Thymus (tissue), 11 donors: ENCODE measurements at regions not wholly inside any gene's neighbourhood (a gene's known extent, or its start where the extent isn't known, plus 50 kb on each side); places are given as distances from the start of the nearest gene placed in this dataset.
"Not testable (repeated sequence)": the region's sequence is repeated elsewhere in the genome, so short reads cannot be mapped to it uniquely, and the experiment has no call there.

Experiments
- DNase-seq, 9 donors: peaks; one replicate each; pipeline ENCODE4 v3.0.0-alpha.2; 2013; ENCODE audit warnings: low spot score in 9 of 9, low read depth in 6 of 9, missing footprints in 1 of 9
- H3K27ac ChIP-seq, 2 donors: one replicate each; pipeline ENCODE4 v1.5.1; 2013; ENCODE audit warnings: control low read depth in 1 of 2, low read depth in 1 of 2, low read length in 1 of 2, mild to moderate bottlenecking in 1 of 2, moderate library complexity in 1 of 2
- H3K27me3 ChIP-seq, 2 donors: one replicate each; pipeline ENCODE4 v1.5.1; 2013; ENCODE audit warnings: low read length in 1 of 2; ENCODE audit not compliant: control insufficient read depth in 2 of 2, insufficient read depth in 1 of 2
- H3K36me3 ChIP-seq, 2 donors: one replicate each; pipeline ENCODE4 v1.5.1; 2013; ENCODE audit warnings: low read length in 1 of 2, mild to moderate bottlenecking in 1 of 2, moderate library complexity in 1 of 2; ENCODE audit not compliant: control insufficient read depth in 2 of 2, insufficient read depth in 2 of 2
- H3K4me1 ChIP-seq, 2 donors: one replicate each; pipeline ENCODE4 v1.5.1; 2013; ENCODE audit warnings: low read length in 2 of 2; ENCODE audit not compliant: control insufficient read depth in 2 of 2, insufficient read depth in 2 of 2
- H3K4me3 ChIP-seq, 2 donors: one replicate each; pipeline ENCODE4 v1.5.1; 2013; ENCODE audit warnings: low read length in 2 of 2, control low read depth in 1 of 2, mild to moderate bottlenecking in 1 of 2
- H3K9me3 ChIP-seq, 2 donors: one replicate each; pipeline ENCODE4 v1.5.1; 2013; ENCODE audit warnings: low read length in 1 of 2, mild to moderate bottlenecking in 1 of 2; ENCODE audit not compliant: control insufficient read depth in 2 of 2, insufficient read depth in 1 of 2
- WGBS: extraction: QIAGEN DNeasy Blood & Tissue Kit; methylation state at CpG from one replicate; pipeline ENCODE4 v1.1.7; 2013; 5-methylcytosine and 5-hydroxymethylcytosine counted together
- donor health status: healthy.

- no peaks in the 10 kb centered on the region for H3K27me3 ChIP-seq
- no peaks in the 10 kb centered on the region for H3K9me3 ChIP-seq
- no peaks in the 10 kb centered on the region for H3K36me3 ChIP-seq
- no peak for DNase-seq
- H3K4me1 ChIP-seq: no peaks in the 10 kb centered on the region
- no peak overlapping the region for H3K4me3 ChIP-seq
- H3K27ac ChIP-seq: no peak overlapping the region
- 97% methylated on average over 6 of the region's 6 CpGs for WGBS
Measured at GRCh38 chr2:145379934-145380333, 860.0 kb upstream of the ZEB2 start.

- no peaks in the 10 kb centered on the region for H3K36me3 ChIP-seq
- no peak overlapping the region for H3K27ac ChIP-seq
- no peaks in the 10 kb centered on the region for H3K9me3 ChIP-seq
- no peak for DNase-seq
- H3K4me3 ChIP-seq: no peak overlapping the region
- no peaks in the 10 kb centered on the region for H3K4me1 ChIP-seq
- no peaks in the 10 kb centered on the region for H3K27me3 ChIP-seq
Measured at GRCh38 chr2:145374165-145374564, 854.2 kb upstream of the ZEB2 start.

- not testable (repeated sequence) for H3K27ac ChIP-seq, H3K4me1 ChIP-seq, DNase-seq, H3K36me3 ChIP-seq, H3K27me3 ChIP-seq, H3K9me3 ChIP-seq, H3K4me3 ChIP-seq
- 98% methylated on average over 3 of the region's 3 CpGs for WGBS
Measured at GRCh38 chr2:145367334-145367733, 847.4 kb upstream of the ZEB2 start.

- Histone ChIP-seq H3K36me3 (no peaks in the 10 kb centered on the region), H3K27me3 (no peaks in the 10 kb centered on the region), H3K27ac (no peak overlapping the region), H3K9me3 (no peaks in the 10 kb centered on the region), H3K4me1 (no peaks in the 10 kb centered on the region), H3K4me3 (no peak overlapping the region)
- DNase-seq: no peak
Measured at GRCh38 chr2:145366341-145366740, 846.4 kb upstream of the ZEB2 start.

GRCh38 chr2:145360129-145360790, 840.3 kb upstream of the ZEB2 start:
- Histone ChIP-seq H3K4me1 (no peaks in the 10 kb centered on the region), H3K9me3 (no peaks in the 10 kb centered on the region), H3K36me3 (no peaks in the 10 kb centered on the region), H3K4me3 (no peak overlapping the region), H3K27ac (no peak overlapping the region), H3K27me3 (no peaks in the 10 kb centered on the region)
- WGBS: 97% methylated on average over 7 of the region's 7 CpGs
- DNase-seq: no peak

GRCh38 chr2:145359561-145359960, 839.6 kb upstream of the ZEB2 start:
- Histone ChIP-seq H3K27ac (no peak overlapping the region), H3K36me3 (no peaks in the 10 kb centered on the region), H3K9me3 (no peaks in the 10 kb centered on the region), H3K27me3 (no peaks in the 10 kb centered on the region), H3K4me1 (no peaks in the 10 kb centered on the region), H3K4me3 (no peak overlapping the region)
- WGBS: 98% methylated on average over 3 of the region's 3 CpGs
- no peak for DNase-seq

GRCh38 chr2:145356056-145356455, 836.1 kb upstream of the ZEB2 start:
- Histone ChIP-seq H3K36me3 (no peaks in the 10 kb centered on the region), H3K27ac (no peak overlapping the region), H3K27me3 (no peaks in the 10 kb centered on the region), H3K4me3 (no peak overlapping the region), H3K4me1 (no peaks in the 10 kb centered on the region), H3K9me3 (no peaks in the 10 kb centered on the region)
- no peak for DNase-seq

- H3K36me3 ChIP-seq: no peaks in the 10 kb centered on the region
- WGBS: 93% methylated on average over 5 of the region's 5 CpGs
Measured at GRCh38 chr2:145352484-145352883, 832.6 kb upstream of the ZEB2 start.

GRCh38 chr2:145351864-145352425, 832.0 kb upstream of the ZEB2 start:
- no peaks in the 10 kb centered on the region for H3K4me1 ChIP-seq

More at GRCh38 chr2:145352484-145352883, 832.6 kb upstream of the ZEB2 start:
- no peak for DNase-seq
- Histone ChIP-seq H3K4me3 (no peak overlapping the region), H3K27me3 (no peaks in the 10 kb centered on the region), H3K9me3 (no peaks in the 10 kb centered on the region), H3K4me1 (no peaks in the 10 kb centered on the region), H3K27ac (no peak overlapping the region)

More at GRCh38 chr2:145351864-145352425, 832.0 kb upstream of the ZEB2 start:
- no peaks in the 10 kb centered on the region for H3K36me3 ChIP-seq
- no peaks in the 10 kb centered on the region for H3K27me3 ChIP-seq
- no peak overlapping the region for H3K4me3 ChIP-seq
- no peak for DNase-seq
- H3K27ac ChIP-seq: no peak overlapping the region
- H3K9me3 ChIP-seq: no peaks in the 10 kb centered on the region
- 99% methylated on average over 2 of the region's 2 CpGs for WGBS
